ENCODE measurements at regions not wholly inside any gene's neighbourhood (a gene's known extent, or its start where the extent isn't known, plus 50 kb on each side); places are given as distances from the start of the nearest gene placed in this dataset.

GRCh38 chr9:105880517-105880916 is 186.2 kb downstream of the TMEM38B start:
- no peak overlapping the region for H3K9ac ChIP-seq
- no peak overlapping the region for H3K4me3 ChIP-seq (ENCODE audit: low read depth, low read length)
- no peaks in the 10 kb centered on the region for H3K79me2 ChIP-seq
- H2AFZ ChIP-seq: no peak overlapping the region
- H3K27ac ChIP-seq: no peak overlapping the region
- no peak for TF ChIP-seq CTCF (IDR thresholded peaks at IDR 0.05)
- no peaks in the 10 kb centered on the region for H3K4me1 ChIP-seq
- H3K4me2 ChIP-seq (ENCODE audit: low read length): no peak overlapping the region
- no peaks in the 10 kb centered on the region for H3K36me3 ChIP-seq (ENCODE audit: control insufficient read depth, insufficient read depth, low read length)
- no peaks in the 10 kb centered on the region for H3K9me3 ChIP-seq (ENCODE audit: control insufficient read depth, low read length)
- no peaks in the 10 kb centered on the region for H3K27me3 ChIP-seq (ENCODE audit: control insufficient read depth, insufficient read depth, low read length)

- Histone ChIP-seq H3K36me3 (ENCODE audit: control insufficient read depth, insufficient read depth, low read length) (no peaks in the 10 kb centered on the region), H3K4me2 (ENCODE audit: low read length) (no peak overlapping the region), H2AFZ (no peak overlapping the region), H3K79me2 (no peaks in the 10 kb centered on the region), H3K4me3 (ENCODE audit: low read depth, low read length) (no peak overlapping the region), H3K9ac (no peak overlapping the region), H3K4me1 (no peaks in the 10 kb centered on the region), H3K27me3 (ENCODE audit: control insufficient read depth, insufficient read depth, low read length) (no peaks in the 10 kb centered on the region), H3K27ac (no peak overlapping the region), H3K9me3 (ENCODE audit: control insufficient read depth, low read length) (no peaks in the 10 kb centered on the region)
- TF ChIP-seq CTCF (IDR thresholded peaks at IDR 0.05): no peak
These were observed 186.7 kb downstream of the TMEM38B start for GRCh38 chr9:105881021-105881420.

- H3K4me2 ChIP-seq (ENCODE audit: low read length): no peak overlapping the region
- no peaks in the 10 kb centered on the region for H3K79me2 ChIP-seq
- H2AFZ ChIP-seq: no peak overlapping the region
- no peaks in the 10 kb centered on the region for H3K4me1 ChIP-seq
- no peak overlapping the region for H3K4me3 ChIP-seq (ENCODE audit: low read depth, low read length)
- H3K27ac ChIP-seq: no peak overlapping the region
- H3K9ac ChIP-seq: no peak overlapping the region
- H3K36me3 ChIP-seq (ENCODE audit: control insufficient read depth, insufficient read depth, low read length): no peaks in the 10 kb centered on the region
- peak; percentile 49 for TF ChIP-seq CTCF (IDR thresholded peaks at IDR 0.05)
- no peaks in the 10 kb centered on the region for H3K27me3 ChIP-seq (ENCODE audit: control insufficient read depth, insufficient read depth, low read length)
- H3K9me3 ChIP-seq (ENCODE audit: control insufficient read depth, low read length): no peaks in the 10 kb centered on the region
These were observed 187.5 kb downstream of the TMEM38B start for GRCh38 chr9:105881654-105882349.

GRCh38 chr9:105883847-105884246 is 189.5 kb downstream of the TMEM38B start:
- Histone ChIP-seq H3K9me3 (ENCODE audit: control insufficient read depth, low read length) (no peaks in the 10 kb centered on the region), H2AFZ (no peak overlapping the region), H3K4me2 (ENCODE audit: low read length) (no peak overlapping the region), H3K4me3 (ENCODE audit: low read depth, low read length) (no peak overlapping the region), H3K27ac (no peak overlapping the region), H3K79me2 (no peaks in the 10 kb centered on the region), H3K9ac (no peak overlapping the region), H3K36me3 (ENCODE audit: control insufficient read depth, insufficient read depth, low read length) (no peaks in the 10 kb centered on the region), H3K4me1 (no peaks in the 10 kb centered on the region), H3K27me3 (ENCODE audit: control insufficient read depth, insufficient read depth, low read length) (no peaks in the 10 kb centered on the region)
- TF ChIP-seq CTCF (IDR thresholded peaks at IDR 0.05): no peak

- Histone ChIP-seq H3K4me1 (no peaks in the 10 kb centered on the region), H3K79me2 (no peaks in the 10 kb centered on the region), H3K4me2 (ENCODE audit: low read length) (no peak overlapping the region), H3K9me3 (ENCODE audit: control insufficient read depth, low read length) (no peaks in the 10 kb centered on the region), H3K9ac (no peak overlapping the region), H3K27ac (no peak overlapping the region), H2AFZ (no peak overlapping the region), H3K36me3 (ENCODE audit: control insufficient read depth, insufficient read depth, low read length) (no peaks in the 10 kb centered on the region), H3K4me3 (ENCODE audit: low read depth, low read length) (no peak overlapping the region), H3K27me3 (ENCODE audit: control insufficient read depth, insufficient read depth, low read length) (no peaks in the 10 kb centered on the region)
- no peak for TF ChIP-seq CTCF (IDR thresholded peaks at IDR 0.05)
These were observed 190.1 kb downstream of the TMEM38B start for GRCh38 chr9:105884416-105884815.

All from parathyroid adenoma (tissue), 2 donors.